GM18907 (cell line): ENCODE measurements at regions not wholly inside any gene's neighbourhood (a gene's known extent, or its start where the extent isn't known, plus 50 kb on each side); places are given as distances from the start of the nearest gene placed in this dataset.
"Not testable (repeated sequence)": the region's sequence is repeated elsewhere in the genome, so short reads cannot be mapped to it uniquely, and the experiment has no call there.

ENCODE experiments used
- ATAC-seq: cut with Tn5 transposase; IDR thresholded peaks from one replicate; pipeline ENCODE4 v1.9.1; 2021; ENCODE audit warnings: mild to moderate bottlenecking, moderate library complexity; ENCODE audit not compliant: unreplicated experiment

- ATAC-seq: no peak
Observed at GRCh38 chr18:76610933-76611749, 116.1 kb upstream of the ZNF516 start.

- no peak for ATAC-seq
Observed at GRCh38 chr18:76610012-76610411, 115.0 kb upstream of the ZNF516 start.

- ATAC-seq: no peak
Observed at GRCh38 chr18:76605341-76605929, 110.4 kb upstream of the ZNF516 start.

- ATAC-seq: no peak
Observed at GRCh38 chr18:76604935-76605240, 109.8 kb upstream of the ZNF516 start.

GRCh38 chr18:76604108-76604934, 109.3 kb upstream of the ZNF516 start:
- ATAC-seq: no peak

- no peak for ATAC-seq
Observed at GRCh38 chr18:76602191-76602590, 107.1 kb upstream of the ZNF516 start.

- ATAC-seq: not testable (repeated sequence)
Observed at GRCh38 chr18:76600076-76600475, 105.0 kb upstream of the ZNF516 start.

- no peak for ATAC-seq
Observed at GRCh38 chr18:76594966-76595365, 99.9 kb upstream of the ZNF516 start.

- ATAC-seq: no peak
Observed at GRCh38 chr18:76593843-76594242, 98.8 kb upstream of the ZNF516 start.

GRCh38 chr18:76592981-76593381, 97.9 kb upstream of the ZNF516 start:
- ATAC-seq: no peak

- no peak for ATAC-seq
Observed at GRCh38 chr18:76592096-76592495, 97.1 kb upstream of the ZNF516 start.

GRCh38 chr18:76589866-76590265, 94.8 kb upstream of the ZNF516 start:
- ATAC-seq: no peak

- ATAC-seq: no peak
Observed at GRCh38 chr18:76589316-76589715, 94.3 kb upstream of the ZNF516 start.

- ATAC-seq: no peak
Observed at GRCh38 chr18:76588601-76589226, 93.7 kb upstream of the ZNF516 start.

- no peak for ATAC-seq
Observed at GRCh38 chr18:76587879-76588271, 92.8 kb upstream of the ZNF516 start.

- no peak for ATAC-seq
Observed at GRCh38 chr18:76587147-76587878, 92.3 kb upstream of the ZNF516 start.

- no peak for ATAC-seq
Observed at GRCh38 chr18:76584414-76585310, 89.6 kb upstream of the ZNF516 start.

- no peak for ATAC-seq
Observed at GRCh38 chr18:76581261-76581660, 86.2 kb upstream of the ZNF516 start.

- ATAC-seq: no peak
Observed at GRCh38 chr18:76580288-76580962, 85.4 kb upstream of the ZNF516 start.
